Heart left ventricle (tissue), 16 donors: ENCODE measurements at regions not wholly inside any gene's neighbourhood (a gene's known extent, or its start where the extent isn't known, plus 50 kb on each side); places are given as distances from the start of the nearest gene placed in this dataset.
A peak's percentile ranks its signal among the peaks of the same experiment; 100 is the strongest.

Experiments
- ATAC-seq, 4 donors: fragments of 200-7000 bp; cut with Tn5 transposase; one replicate each; pipeline ENCODE4 v1.9.1; 2020 to 2022; ENCODE audit warnings: moderate library complexity in 4 of 4, mild to moderate bottlenecking in 3 of 4, moderate number of reproducible peaks in 1 of 4
- DNase-seq, 5 donors: peaks; one replicate each; pipeline ENCODE4 v3.0.0-alpha.2; 2020
- H3K27ac ChIP-seq, 12 donors: fragments of 200-600 bp; sonication (generic) in 4 of 12; one replicate each; pipeline versions ENCODE4 v1.5.0 to v1.8.0; 2016 to 2022; ENCODE audit warnings: mild to moderate bottlenecking in 2 of 12
- H3K27me3 ChIP-seq, 9 donors: fragments of 200-600 bp; sonication (generic) in 2 of 9; one replicate each; pipeline versions ENCODE4 v1.5.1 to v1.8.0; 2016 to 2022; ENCODE audit warnings: mild to moderate bottlenecking in 3 of 9
- H3K36me3 ChIP-seq, 9 donors: fragments of 200-600 bp; sonication (generic) in 2 of 9; one replicate each; pipeline versions ENCODE4 v1.5.0 to v1.8.0; 2018 to 2022; ENCODE audit warnings: mild to moderate bottlenecking in 2 of 9
- H3K4me1 ChIP-seq, 12 donors: fragments of 200-600 bp; sonication (generic) in 4 of 12; one replicate each; pipeline versions ENCODE4 v1.5.0 to v1.8.0; 2016 to 2022; ENCODE audit warnings: mild to moderate bottlenecking in 3 of 12
- H3K4me3 ChIP-seq, 12 donors: fragments of 200-600 bp; sonication (generic) in 4 of 12; one replicate each; pipeline versions ENCODE4 v1.5.0 to v1.8.0; 2017 to 2022; ENCODE audit warnings: mild to moderate bottlenecking in 9 of 12, moderate library complexity in 4 of 12
- H3K9me3 ChIP-seq, 12 donors: fragments of 200-600 bp; sonication (generic) in 4 of 12; one replicate each; pipeline versions ENCODE4 v1.5.0 to v1.8.0; 2016 to 2022; ENCODE audit warnings: mild to moderate bottlenecking in 1 of 12
- POLR2A ChIP-seq, 2 donors: fragments of 450-650 bp; IDR thresholded peaks; one replicate each; pipeline ENCODE4 v1.6.1; 2017; ENCODE audit warnings: antibody characterized with exemption in 2 of 2, mild to moderate bottlenecking in 2 of 2, moderate library complexity in 2 of 2
- WGBS, 4 donors: extraction: QIAGEN DNeasy Blood & Tissue Kit in 2 of 4; methylation state at CpG; one replicate each; pipeline versions ENCODE4 v1.1.5 to v1.1.7; 2013 to 2018; 5-methylcytosine and 5-hydroxymethylcytosine counted together
- intact Hi-C, 10 donors: fragments of 100-400 bp; cut with DNase I; formaldehyde crosslinking; loops; one replicate each; pipeline versions ENCODE4 v1.11.1 to v1.14.2; 2022
- TF ChIP-seq, protein P1 (sequence below), 12 donors: fragments of 200-600 bp; sonication (generic) in 4 of 12; IDR thresholded peaks; one replicate each; pipeline versions ENCODE4 v1.5.0 to v1.8.0; 2018 to 2022; ENCODE audit warnings: antibody characterized with exemption in 12 of 12, mild to moderate bottlenecking in 5 of 12
- donor health status: ischemic (EF 13 %, LVEDD 7.1; RV severe dilation, severe dysfunction).
- donor health status: healthy with polysubstance abuse.
- donor health status: DM: no; HTN: yes; CAD: no.
- donor health status: DM: no; HTN: no; CAD: no.
- donor health status: ischemic (EF 25% LVEDD 6.9; RV normal size, moderate dysfunction).
- donor health status: ischemic (EF 25% LVEDD 5.7; RV mildly dilated, moderate dysfunction).
- donor health status: healthy.
- donor health status: DM: yes; HTN: yes; CAD: no.
- donor health status: ischemic (EF 35%, LVEDD 5.7; RV mildly dilated, moderate dysfunction).
- donor health status: nonischemic (EF 11% LVEDD 7.7; RV severe dilation, severe dysfunction).
- donor health status: DM: yes; HTN: yes; CAD: no.
- donor health status: PGD.
- donor health status: ischemic (EF 29% LVEDD 5.4; RV normal size, mild dysfunction).
- donor health status: nonischemic (EF 23%, LVEDD 6.1; RV moderate dilation, normal function).

DNA sequence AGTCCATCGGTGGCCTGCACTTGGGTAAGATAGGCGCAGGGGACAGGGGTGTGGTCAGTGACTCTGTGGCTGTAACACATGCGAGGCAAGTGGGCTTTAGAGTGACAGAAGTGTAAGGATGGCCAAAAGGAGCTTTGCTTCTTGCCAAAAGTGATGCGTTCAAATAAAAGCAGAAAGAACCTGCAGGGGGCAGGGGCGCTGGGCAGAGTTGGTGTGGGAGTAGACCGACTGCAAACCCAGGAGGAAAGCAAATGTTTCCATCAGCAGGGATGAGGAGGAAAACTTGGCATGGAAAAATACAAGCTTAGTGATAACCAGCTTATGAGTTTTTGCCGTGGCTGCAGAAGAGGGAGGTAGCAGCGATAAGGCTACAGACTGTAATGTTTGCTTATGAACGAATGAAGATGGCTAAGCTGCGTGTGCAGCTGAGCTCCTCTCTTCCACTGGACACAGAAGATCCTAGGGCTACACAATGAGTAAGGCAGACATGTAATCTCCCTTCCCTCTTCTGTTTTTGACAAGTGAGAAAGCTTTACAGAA, 149.4 kb downstream of the WNT5A start:
- Histone ChIP-seq H3K9me3 (no peaks in the 10 kb centered on the region), H3K27me3 (peaks cover 0 to 7% (median 0%) of the 10 kb centered on the region in 9 donors), H3K27ac (no peak overlapping the region), H3K4me1 (no peaks in the 10 kb centered on the region), H3K36me3 (no peaks in the 10 kb centered on the region), H3K4me3 (no peak overlapping the region)
- ATAC-seq (no peak), DNase-seq (peak in 1 of 5 donors; percentile 52)
- TF ChIP-seq POLR2A (IDR thresholded peaks at IDR 0.05): no peak
- TF ChIP-seq, protein P1, sequence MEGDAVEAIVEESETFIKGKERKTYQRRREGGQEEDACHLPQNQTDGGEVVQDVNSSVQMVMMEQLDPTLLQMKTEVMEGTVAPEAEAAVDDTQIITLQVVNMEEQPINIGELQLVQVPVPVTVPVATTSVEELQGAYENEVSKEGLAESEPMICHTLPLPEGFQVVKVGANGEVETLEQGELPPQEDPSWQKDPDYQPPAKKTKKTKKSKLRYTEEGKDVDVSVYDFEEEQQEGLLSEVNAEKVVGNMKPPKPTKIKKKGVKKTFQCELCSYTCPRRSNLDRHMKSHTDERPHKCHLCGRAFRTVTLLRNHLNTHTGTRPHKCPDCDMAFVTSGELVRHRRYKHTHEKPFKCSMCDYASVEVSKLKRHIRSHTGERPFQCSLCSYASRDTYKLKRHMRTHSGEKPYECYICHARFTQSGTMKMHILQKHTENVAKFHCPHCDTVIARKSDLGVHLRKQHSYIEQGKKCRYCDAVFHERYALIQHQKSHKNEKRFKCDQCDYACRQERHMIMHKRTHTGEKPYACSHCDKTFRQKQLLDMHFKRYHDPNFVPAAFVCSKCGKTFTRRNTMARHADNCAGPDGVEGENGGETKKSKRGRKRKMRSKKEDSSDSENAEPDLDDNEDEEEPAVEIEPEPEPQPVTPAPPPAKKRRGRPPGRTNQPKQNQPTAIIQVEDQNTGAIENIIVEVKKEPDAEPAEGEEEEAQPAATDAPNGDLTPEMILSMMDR (IDR thresholded peaks at IDR 0.05): no peak
- WGBS, 4 donors: 55 to 71% (median 67%) methylated on average over 10 of the region's 10 CpGs
- intact Hi-C loops: no loop called here

DNA sequence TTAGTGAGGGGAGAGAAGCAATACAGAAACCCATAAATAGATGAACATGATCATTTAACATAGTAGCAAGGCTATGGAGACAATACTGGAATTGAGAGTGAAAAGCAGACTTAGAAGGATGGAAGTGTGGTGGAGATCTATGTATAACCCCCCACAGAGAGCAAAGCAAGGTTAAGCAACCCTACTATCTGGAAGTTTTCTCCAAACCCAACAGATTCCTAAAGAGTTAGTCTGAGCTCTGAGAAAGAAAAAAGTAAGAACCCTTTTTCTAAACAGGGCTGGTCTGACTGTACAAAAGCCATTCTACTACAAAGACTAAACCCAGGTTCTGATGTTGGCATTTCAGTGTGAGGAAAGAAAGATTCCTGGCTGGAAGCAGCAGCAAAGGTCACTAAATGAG, 153.2 kb downstream of the WNT5A start:
- Histone ChIP-seq H3K9me3 (no peaks in the 10 kb centered on the region), H3K36me3 (no peaks in the 10 kb centered on the region), H3K27ac (no peak overlapping the region), H3K27me3 (no peaks in the 10 kb centered on the region), H3K4me1 (no peaks in the 10 kb centered on the region), H3K4me3 (no peak overlapping the region)
- DNase-seq (no peak), ATAC-seq (no peak)
- intact Hi-C loops: no loop called here
- TF ChIP-seq, protein P1 (IDR thresholded peaks at IDR 0.05): no peak
- TF ChIP-seq POLR2A (IDR thresholded peaks at IDR 0.05): no peak

DNA sequence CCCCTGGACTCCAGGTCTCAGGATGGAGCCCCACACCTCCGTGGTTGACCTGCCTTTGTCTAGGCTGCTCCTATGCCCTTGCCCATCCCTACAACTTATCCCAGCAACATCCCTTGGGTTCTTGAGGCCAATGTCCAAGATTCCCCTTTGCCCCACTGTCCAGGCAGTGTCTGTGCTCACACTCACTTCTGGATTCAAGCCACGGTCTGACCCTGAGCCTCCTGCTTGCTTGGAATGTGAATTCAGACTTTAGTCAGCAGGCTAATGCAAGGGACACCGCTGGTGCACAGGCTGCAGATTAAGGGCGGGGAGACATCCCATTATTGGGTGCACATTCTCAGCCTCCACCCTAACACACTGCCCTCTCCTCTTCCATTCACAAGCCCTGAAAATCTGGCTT, 154.1 kb downstream of the WNT5A start:
- WGBS, 4 donors: 78 to 85% (median 81%) methylated on average over 4 of the region's 4 CpGs

DNA sequence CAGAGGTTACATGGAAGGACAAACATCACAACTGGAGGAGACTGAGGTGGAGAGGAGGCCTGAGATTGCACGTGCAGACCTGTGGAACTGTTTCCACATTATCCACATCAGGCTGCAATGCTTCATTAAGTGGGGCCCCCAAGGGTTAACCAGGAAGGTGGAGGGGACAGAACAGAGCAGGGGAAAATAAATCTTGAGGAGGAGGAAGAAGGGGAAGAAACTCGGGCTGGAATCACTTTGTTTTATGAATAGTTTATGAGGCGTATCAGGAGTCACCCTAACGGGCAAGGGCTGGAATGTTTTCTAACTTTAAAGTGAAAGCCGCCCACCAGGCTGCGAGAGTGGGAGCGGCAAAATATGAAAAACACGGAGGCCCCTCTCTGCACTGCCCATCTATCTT, 154.9 kb downstream of the WNT5A start:
- intact Hi-C loops: no loop called here
- H3K27ac ChIP-seq: no peak overlapping the region
- TF ChIP-seq, protein P1 (IDR thresholded peaks at IDR 0.05): no peak
- no peak for TF ChIP-seq POLR2A (IDR thresholded peaks at IDR 0.05)
- no peak for ATAC-seq
- H3K9me3 ChIP-seq: no peaks in the 10 kb centered on the region
- no peak overlapping the region for H3K4me3 ChIP-seq
- no peaks in the 10 kb centered on the region for H3K36me3 ChIP-seq
- 80 to 85% (median 83%) methylated on average over 8 of the region's 8 CpGs for WGBS, 4 donors
- no peak for DNase-seq
- H3K4me1 ChIP-seq: no peaks in the 10 kb centered on the region
- no peaks in the 10 kb centered on the region for H3K27me3 ChIP-seq

More for the DNA sequence above, 154.1 kb downstream of the WNT5A start:
- Histone ChIP-seq H3K27me3 (no peaks in the 10 kb centered on the region), H3K27ac (no peak overlapping the region), H3K4me3 (no peak overlapping the region), H3K9me3 (no peaks in the 10 kb centered on the region), H3K4me1 (no peaks in the 10 kb centered on the region), H3K36me3 (no peaks in the 10 kb centered on the region)
- intact Hi-C loops: no loop called here
- TF ChIP-seq, protein P1 (IDR thresholded peaks at IDR 0.05): no peak
- TF ChIP-seq POLR2A (IDR thresholded peaks at IDR 0.05): no peak
- no peak for ATAC-seq
- no peak for DNase-seq
